ENCODE measurements at regions not wholly inside any gene's neighbourhood (a gene's known extent, or its start where the extent isn't known, plus 50 kb on each side); places are given as distances from the start of the nearest gene placed in this dataset.
A peak's percentile ranks its signal among the peaks of the same experiment; 100 is the strongest.
"Not testable (repeated sequence)": the region's sequence is repeated elsewhere in the genome, so short reads cannot be mapped to it uniquely, and the experiment has no call there.

- no peaks in the 10 kb centered on the region for H3K9me3 Mint-ChIP-seq
- no peak overlapping the region for H3K4me3 Mint-ChIP-seq
- peaks cover 4% of the 10 kb centered on the region for H3K27me3 Mint-ChIP-seq
- H3K4me1 Mint-ChIP-seq (ENCODE audit: low read depth) = no peaks in the 10 kb centered on the region
- no peaks in the 10 kb centered on the region for H3K36me3 Mint-ChIP-seq (ENCODE audit: low read depth)
- no peak overlapping the region for H3K27ac Mint-ChIP-seq
Measured at GRCh38 chr2:32874931-32875330, 71.8 kb upstream of the LTBP1 start.

GRCh38 chr2:32877587-32878510 is 68.9 kb upstream of the LTBP1 start:
- no peaks in the 10 kb centered on the region for H3K9me3 Mint-ChIP-seq
- no peaks in the 10 kb centered on the region for H3K4me1 Mint-ChIP-seq (ENCODE audit: low read depth)
- no peaks in the 10 kb centered on the region for H3K36me3 Mint-ChIP-seq (ENCODE audit: low read depth)
- H3K27me3 Mint-ChIP-seq = no peaks in the 10 kb centered on the region
- no peak overlapping the region for H3K4me3 Mint-ChIP-seq
- H3K27ac Mint-ChIP-seq = no peak overlapping the region

- not testable (repeated sequence) for H3K4me3 Mint-ChIP-seq; H3K9me3 Mint-ChIP-seq; H3K36me3 Mint-ChIP-seq (ENCODE audit: low read depth); H3K4me1 Mint-ChIP-seq (ENCODE audit: low read depth); H3K27ac Mint-ChIP-seq; H3K27me3 Mint-ChIP-seq
Measured at GRCh38 chr2:32879943-32880342, 66.8 kb upstream of the LTBP1 start.

GRCh38 chr2:32882816-32883810 is 63.6 kb upstream of the LTBP1 start:
- H3K36me3 Mint-ChIP-seq (ENCODE audit: low read depth) = no peaks in the 10 kb centered on the region
- no peak overlapping the region for H3K4me3 Mint-ChIP-seq
- H3K9me3 Mint-ChIP-seq = no peaks in the 10 kb centered on the region
- H3K27ac Mint-ChIP-seq = no peak overlapping the region
- no peaks in the 10 kb centered on the region for H3K4me1 Mint-ChIP-seq (ENCODE audit: low read depth)
- peaks cover 7% of the 10 kb centered on the region for H3K27me3 Mint-ChIP-seq

GRCh38 chr2:32884346-32884745 is 62.4 kb upstream of the LTBP1 start:
- no peaks in the 10 kb centered on the region for H3K4me1 Mint-ChIP-seq (ENCODE audit: low read depth)
- no peak overlapping the region for H3K4me3 Mint-ChIP-seq
- H3K27me3 Mint-ChIP-seq = peaks cover 7% of the 10 kb centered on the region
- no peaks in the 10 kb centered on the region for H3K9me3 Mint-ChIP-seq
- no peaks in the 10 kb centered on the region for H3K36me3 Mint-ChIP-seq (ENCODE audit: low read depth)
- H3K27ac Mint-ChIP-seq = no peak overlapping the region

DNA sequence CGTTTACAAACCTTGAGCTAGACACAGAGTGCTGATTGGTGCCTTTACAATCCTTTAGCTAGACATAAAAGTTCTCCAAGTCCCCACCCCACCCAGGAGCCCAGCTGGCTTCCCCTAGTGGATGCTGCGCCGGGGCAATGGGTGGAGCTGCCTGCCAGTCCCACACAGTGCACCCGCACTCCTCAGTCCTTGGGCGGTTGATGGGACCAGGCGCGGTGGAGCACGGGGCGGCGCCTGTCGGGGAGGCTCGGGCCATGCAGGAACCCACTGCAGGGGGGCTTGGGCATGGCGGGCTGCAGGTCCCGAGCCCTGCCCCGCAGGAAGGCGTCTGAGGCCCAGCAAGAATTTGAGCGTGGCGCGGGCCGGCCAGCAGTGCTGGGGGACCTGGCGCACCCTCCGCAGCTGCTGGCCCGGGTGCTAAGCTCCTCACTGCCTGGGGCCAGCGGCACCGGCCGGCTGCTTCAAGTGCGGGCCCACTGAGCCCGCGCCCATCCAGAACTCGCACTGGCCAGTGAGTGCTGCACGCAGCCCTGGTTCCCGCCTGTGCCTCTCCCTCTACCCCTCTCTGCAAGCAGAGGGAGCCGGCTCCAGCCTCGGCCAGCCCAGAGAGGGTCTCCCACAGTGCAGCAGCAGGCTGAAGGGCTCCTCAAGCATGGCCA is 60.2 kb upstream of the LTBP1 start:
- not testable (repeated sequence) for H3K36me3 Mint-ChIP-seq (ENCODE audit: low read depth); H3K4me3 Mint-ChIP-seq; H3K4me1 Mint-ChIP-seq (ENCODE audit: low read depth); H3K9me3 Mint-ChIP-seq; H3K27me3 Mint-ChIP-seq
- H3K27ac Mint-ChIP-seq = peak overlapping the region; percentile 50

DNA sequence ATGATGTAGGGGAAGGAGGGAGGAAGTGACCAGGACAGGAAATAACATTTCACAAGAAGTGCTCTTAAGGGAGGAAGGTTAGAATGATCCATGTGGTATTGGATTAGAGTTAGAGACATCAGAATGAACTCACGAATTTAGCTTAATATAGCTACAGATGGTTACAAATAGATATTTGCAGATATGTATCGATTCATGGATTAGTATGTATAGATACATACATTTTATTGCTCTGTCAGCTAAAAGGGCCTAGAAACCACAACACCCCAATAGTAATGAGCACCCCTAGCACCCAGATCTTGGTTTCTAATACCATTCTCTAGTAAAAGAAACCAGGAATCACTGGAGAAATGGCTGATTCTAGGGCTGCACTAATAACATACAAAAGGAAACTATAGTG is 59.6 kb upstream of the LTBP1 start:
- Mint-ChIP-seq H3K27me3 (peaks cover 7% of the 10 kb centered on the region), H3K4me1 (ENCODE audit: low read depth) (no peaks in the 10 kb centered on the region), H3K4me3 (no peak overlapping the region), H3K27ac (peak overlapping the region; percentile 50), H3K36me3 (ENCODE audit: low read depth) (no peaks in the 10 kb centered on the region), H3K9me3 (no peaks in the 10 kb centered on the region)

GRCh38 chr2:32894119-32894728 is 52.5 kb upstream of the LTBP1 start:
- Mint-ChIP-seq H3K9me3 (peaks cover 5% of the 10 kb centered on the region), H3K27ac (no peak overlapping the region), H3K4me3 (no peak overlapping the region), H3K4me1 (ENCODE audit: low read depth) (peaks cover 3% of the 10 kb centered on the region), H3K36me3 (ENCODE audit: low read depth) (no peaks in the 10 kb centered on the region), H3K27me3 (peaks cover 6% of the 10 kb centered on the region)

DNA sequence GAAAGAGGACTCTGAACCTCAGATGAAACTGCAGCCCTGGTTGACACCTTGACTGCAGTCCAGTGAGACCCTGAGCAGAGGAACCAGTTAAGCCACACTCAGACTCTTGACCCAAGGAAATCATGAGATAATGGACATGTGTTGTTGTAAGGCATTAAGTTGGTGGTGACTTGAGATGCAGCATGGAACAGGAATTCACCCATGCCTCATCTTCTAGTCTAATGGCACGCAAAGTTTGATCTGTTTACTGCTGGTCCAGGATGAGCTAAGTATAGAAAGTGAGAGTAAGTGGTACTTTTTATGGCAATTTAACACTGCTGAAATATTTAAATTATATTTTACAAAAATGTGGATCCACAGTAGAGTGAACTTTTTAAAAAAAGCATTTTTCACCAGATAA is 51.3 kb upstream of the LTBP1 start:
- peaks cover 8% of the 10 kb centered on the region for H3K27me3 Mint-ChIP-seq
- peaks cover 3% of the 10 kb centered on the region for H3K4me1 Mint-ChIP-seq (ENCODE audit: low read depth)
- H3K4me3 Mint-ChIP-seq = no peak overlapping the region
- H3K9me3 Mint-ChIP-seq = peaks cover 5% of the 10 kb centered on the region
- no peaks in the 10 kb centered on the region for H3K36me3 Mint-ChIP-seq (ENCODE audit: low read depth)
- no peak overlapping the region for H3K27ac Mint-ChIP-seq

All from stimulated activated naive CD8-positive, alpha-beta T cell treated with anti-CD3 and anti-CD28 coated beads, Interleukin-15, Interleukin-2, amounts not matched to agents 100 ng/mL and 50 ng/mL, for 24 hours (primary cell).